Breast epithelium (tissue), 4 donors: ENCODE measurements at regions not wholly inside any gene's neighbourhood (a gene's known extent, or its start where the extent isn't known, plus 50 kb on each side); places are given as distances from the start of the nearest gene placed in this dataset.

Source experiments
- DNase-seq, 2 donors: peaks; one replicate each; pipeline ENCODE4 v3.0.0-alpha.2; 2019; ENCODE audit warnings: low spot score in 2 of 2
- H3K27ac ChIP-seq, 2 donors: fragments of 200-600 bp; sonication (generic) in 1 of 2; one replicate each; pipeline ENCODE4 v1.5.1; 2016 to 2019; ENCODE audit warnings: mild to moderate bottlenecking in 1 of 2
- H3K27me3 ChIP-seq, 2 donors: fragments of 200-600 bp; sonication (generic) in 1 of 2; one replicate each; pipeline versions ENCODE4 v1.5.1 to v1.6.0; 2017 to 2019; ENCODE audit warnings: control low read depth in 1 of 2, mild to moderate bottlenecking in 1 of 2
- H3K36me3 ChIP-seq: fragments of 200-600 bp; one replicate; pipeline ENCODE4 v1.5.1; 2019
- H3K4me1 ChIP-seq, 2 donors: fragments of 200-600 bp; sonication (generic); one replicate each; pipeline ENCODE4 v1.5.1; 2016 to 2019; ENCODE audit warnings: control low read depth in 1 of 2
- H3K4me3 ChIP-seq, 3 donors: fragments of 200-600 bp; sonication (generic); 1 replicate in 2 of 3; 2 replicates in 1 of 3; pipeline ENCODE4 v1.5.1; 2016 to 2019; ENCODE audit warnings: mild to moderate bottlenecking in 3 of 3, moderate library complexity in 2 of 3
- H3K9me3 ChIP-seq, 2 donors: fragments of 200-600 bp; sonication (generic) in 1 of 2; one replicate each; pipeline ENCODE4 v1.5.1; 2016 to 2019; ENCODE audit warnings: control low read depth in 1 of 2
- CTCF ChIP-seq, 3 donors: fragments of 450-650 bp; IDR thresholded peaks; one replicate each; pipeline ENCODE4 v1.5.1; 2016 to 2017; ENCODE audit warnings: antibody characterized with exemption in 3 of 3, mild to moderate bottlenecking in 3 of 3, moderate library complexity in 3 of 3
- POLR2A ChIP-seq: fragments of 450-650 bp; IDR thresholded peaks from one replicate; pipeline ENCODE4 v1.6.1; 2016; ENCODE audit warnings: antibody characterized with exemption, mild to moderate bottlenecking, moderate library complexity
- POLR2AphosphoS5 ChIP-seq, 3 donors: sonication (generic); formaldehyde crosslinking; IDR thresholded peaks; one replicate each; pipeline ENCODE4 v1.6.1; 2017; ENCODE audit warnings: antibody characterized with exemption in 3 of 3
- intact Hi-C: fragments of 100-400 bp; cut with DNase I; formaldehyde crosslinking; loops from one replicate; pipeline ENCODE4 v1.15.1; 2023; ENCODE audit warnings: low total_unique reads

GRCh38 chr3:3560591-3561311 lies 238.5 kb upstream of the LRRN1 start:
- no peak for TF ChIP-seq CTCF (IDR thresholded peaks at IDR 0.05)
- no peak for TF ChIP-seq POLR2A
- no peaks in the 10 kb centered on the region for H3K9me3 ChIP-seq
- H3K4me3 ChIP-seq, result no peak overlapping the region
- H3K36me3 ChIP-seq, result no peaks in the 10 kb centered on the region
- intact Hi-C loops, result no loop called here
- no peaks in the 10 kb centered on the region for H3K4me1 ChIP-seq
- DNase-seq, result no peak
- H3K27me3 ChIP-seq, result no peaks in the 10 kb centered on the region
- H3K27ac ChIP-seq, result no peak overlapping the region

GRCh38 chr3:3559786-3560185 lies 239.4 kb upstream of the LRRN1 start:
- no peaks in the 10 kb centered on the region for H3K9me3 ChIP-seq
- no peaks in the 10 kb centered on the region for H3K36me3 ChIP-seq
- H3K27ac ChIP-seq, result no peak overlapping the region
- TF ChIP-seq POLR2A (no peak), POLR2AphosphoS5 (IDR thresholded peaks at IDR 0.05) (no peak), CTCF (IDR thresholded peaks at IDR 0.05) (no peak)
- no peaks in the 10 kb centered on the region for H3K4me1 ChIP-seq
- no peak overlapping the region for H3K4me3 ChIP-seq
- H3K27me3 ChIP-seq, result no peaks in the 10 kb centered on the region
- no peak for DNase-seq
- intact Hi-C loops, result no loop called here

- intact Hi-C loops, result no loop called here
- no peak overlapping the region for H3K4me3 ChIP-seq
- H3K9me3 ChIP-seq, result no peaks in the 10 kb centered on the region
- no peak overlapping the region for H3K27ac ChIP-seq
- no peaks in the 10 kb centered on the region for H3K36me3 ChIP-seq
- no peaks in the 10 kb centered on the region for H3K27me3 ChIP-seq
- TF ChIP-seq CTCF (IDR thresholded peaks at IDR 0.05) (no peak), POLR2A (no peak), POLR2AphosphoS5 (IDR thresholded peaks at IDR 0.05) (no peak)
- DNase-seq, result no peak
- H3K4me1 ChIP-seq, result no peaks in the 10 kb centered on the region
Measured at GRCh38 chr3:3556078-3556477, 243.2 kb upstream of the LRRN1 start.

- H3K27ac ChIP-seq, result no peak overlapping the region
- H3K4me3 ChIP-seq, result no peak overlapping the region
- H3K9me3 ChIP-seq, result peaks cover 0 to 17% of the 10 kb centered on the region in 2 donors
- no peak for DNase-seq
- no peaks in the 10 kb centered on the region for H3K36me3 ChIP-seq
- no peaks in the 10 kb centered on the region for H3K4me1 ChIP-seq
- no peaks in the 10 kb centered on the region for H3K27me3 ChIP-seq
- intact Hi-C loops, result no loop called here
- TF ChIP-seq POLR2A (no peak), CTCF (IDR thresholded peaks at IDR 0.05) (no peak), POLR2AphosphoS5 (IDR thresholded peaks at IDR 0.05) (no peak)
Measured at GRCh38 chr3:3553236-3553635, 246.0 kb upstream of the LRRN1 start.

GRCh38 chr3:3552761-3553160 lies 246.5 kb upstream of the LRRN1 start:
- no peak for DNase-seq
- peaks cover 0 to 17% of the 10 kb centered on the region in 2 donors for H3K9me3 ChIP-seq
- no peak for TF ChIP-seq POLR2A
- TF ChIP-seq POLR2AphosphoS5 (IDR thresholded peaks at IDR 0.05), result no peak
- TF ChIP-seq CTCF (IDR thresholded peaks at IDR 0.05), result no peak
- H3K4me1 ChIP-seq, result no peaks in the 10 kb centered on the region
- no peaks in the 10 kb centered on the region for H3K27me3 ChIP-seq
- H3K4me3 ChIP-seq, result no peak overlapping the region
- intact Hi-C loops, result no loop called here
- H3K36me3 ChIP-seq, result no peaks in the 10 kb centered on the region
- no peak overlapping the region for H3K27ac ChIP-seq
